Sigmoid colon (tissue), 6 donors: ENCODE measurements at regions not wholly inside any gene's neighbourhood (a gene's known extent, or its start where the extent isn't known, plus 50 kb on each side); places are given as distances from the start of the nearest gene placed in this dataset.
"Not testable (repeated sequence)": the region's sequence is repeated elsewhere in the genome, so short reads cannot be mapped to it uniquely, and the experiment has no call there.

Experiments
- DNase-seq: peaks from one replicate; pipeline ENCODE4 v3.0.0-alpha.2; 2019
- H3K27ac ChIP-seq, 4 donors: fragments of 200-600 bp; sonication (generic); one replicate each; pipeline ENCODE4 v1.5.1; 2016 to 2019; ENCODE audit warnings: mild to moderate bottlenecking in 1 of 4
- H3K27me3 ChIP-seq, 3 donors: fragments of 200-600 bp; sonication (generic); one replicate each; pipeline ENCODE4 v1.5.1; 2019; ENCODE audit warnings: mild to moderate bottlenecking in 1 of 3
- H3K36me3 ChIP-seq, 4 donors: fragments of 200-600 bp; sonication (generic); one replicate each; pipeline ENCODE4 v1.5.1; 2016 to 2019
- H3K4me1 ChIP-seq, 4 donors: fragments of 200-600 bp; sonication (generic); one replicate each; pipeline ENCODE4 v1.5.1; 2017 to 2019
- H3K4me3 ChIP-seq, 4 donors: fragments of 200-600 bp; sonication (generic); one replicate each; pipeline ENCODE4 v1.5.1; 2017 to 2019; ENCODE audit warnings: mild to moderate bottlenecking in 2 of 4, moderate library complexity in 1 of 4
- H3K9me3 ChIP-seq, 4 donors: fragments of 200-600 bp in 3 of 4; sonication (generic) in 3 of 4; one replicate each; pipeline versions ENCODE4 v1.5.1 to v1.6.1; 2013 to 2019
- EP300 ChIP-seq, 4 donors: sonication (generic); formaldehyde crosslinking; IDR thresholded peaks; one replicate each; pipeline ENCODE4 v1.6.1; 2017; ENCODE audit warnings: antibody characterized with exemption in 4 of 4
- POLR2A ChIP-seq, 2 donors: fragments of 450-650 bp; IDR thresholded peaks; one replicate each; pipeline ENCODE4 v1.6.1; 2016; ENCODE audit warnings: antibody characterized with exemption in 2 of 2, mild to moderate bottlenecking in 2 of 2, moderate library complexity in 2 of 2
- POLR2AphosphoS5 ChIP-seq, 4 donors: sonication (generic); formaldehyde crosslinking; IDR thresholded peaks; one replicate each; pipeline ENCODE4 v1.6.1; 2017; ENCODE audit warnings: antibody characterized with exemption in 4 of 4
- WGBS, 2 donors: extraction: QIAGEN DNeasy Blood & Tissue Kit; methylation state at CpG; one replicate each; pipeline ENCODE4 v1.1.7; 2013; 5-methylcytosine and 5-hydroxymethylcytosine counted together
- intact Hi-C: fragments of 100-400 bp; cut with DNase I; formaldehyde crosslinking; loops from one replicate; pipeline ENCODE4 v1.15.1; 2023
- TF ChIP-seq, protein P1 (sequence below), 4 experiments: fragments of 450-650 bp in 3 of 4; fragments of 200-600 bp in 1 of 4; IDR thresholded peaks; one replicate each; pipeline ENCODE4 v1.5.1; 2016 to 2019; ENCODE audit warnings: antibody characterized with exemption in 4 of 4, mild to moderate bottlenecking in 3 of 4, moderate library complexity in 2 of 4
- donor health status: healthy with polysubstance abuse.
- donor health status: healthy.

DNA sequence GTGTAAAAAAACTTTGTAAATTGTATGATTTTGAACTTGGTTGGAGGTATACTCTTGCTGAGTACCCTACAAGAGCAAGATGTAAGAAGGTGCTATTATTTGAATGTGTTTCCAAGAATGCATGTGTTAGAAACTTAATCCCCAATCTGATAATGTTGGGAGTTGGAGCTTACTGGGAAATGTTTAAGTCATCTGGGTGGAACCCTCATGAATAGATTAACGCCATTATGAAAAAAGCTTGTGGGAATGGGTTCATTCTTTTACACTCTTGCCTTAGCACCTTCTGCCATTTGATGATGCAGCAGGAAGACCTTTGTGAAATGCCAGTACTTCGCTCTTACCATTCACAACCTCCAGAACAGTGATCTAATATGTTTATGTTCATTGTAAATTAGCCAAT, 498.3 kb downstream of the TMEM135 start:
- Histone ChIP-seq H3K4me3 (no peak overlapping the region), H3K4me1 (no peaks in the 10 kb centered on the region), H3K27ac (no peak overlapping the region), H3K36me3 (no peaks in the 10 kb centered on the region), H3K27me3 (no peaks in the 10 kb centered on the region), H3K9me3 (no peaks in the 10 kb centered on the region)
- no peak for DNase-seq
- WGBS, 2 donors: 85 to 93% methylated on average over 2 of the region's 2 CpGs
- intact Hi-C loops: no loop called here
- TF ChIP-seq, protein P1, sequence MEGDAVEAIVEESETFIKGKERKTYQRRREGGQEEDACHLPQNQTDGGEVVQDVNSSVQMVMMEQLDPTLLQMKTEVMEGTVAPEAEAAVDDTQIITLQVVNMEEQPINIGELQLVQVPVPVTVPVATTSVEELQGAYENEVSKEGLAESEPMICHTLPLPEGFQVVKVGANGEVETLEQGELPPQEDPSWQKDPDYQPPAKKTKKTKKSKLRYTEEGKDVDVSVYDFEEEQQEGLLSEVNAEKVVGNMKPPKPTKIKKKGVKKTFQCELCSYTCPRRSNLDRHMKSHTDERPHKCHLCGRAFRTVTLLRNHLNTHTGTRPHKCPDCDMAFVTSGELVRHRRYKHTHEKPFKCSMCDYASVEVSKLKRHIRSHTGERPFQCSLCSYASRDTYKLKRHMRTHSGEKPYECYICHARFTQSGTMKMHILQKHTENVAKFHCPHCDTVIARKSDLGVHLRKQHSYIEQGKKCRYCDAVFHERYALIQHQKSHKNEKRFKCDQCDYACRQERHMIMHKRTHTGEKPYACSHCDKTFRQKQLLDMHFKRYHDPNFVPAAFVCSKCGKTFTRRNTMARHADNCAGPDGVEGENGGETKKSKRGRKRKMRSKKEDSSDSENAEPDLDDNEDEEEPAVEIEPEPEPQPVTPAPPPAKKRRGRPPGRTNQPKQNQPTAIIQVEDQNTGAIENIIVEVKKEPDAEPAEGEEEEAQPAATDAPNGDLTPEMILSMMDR (IDR thresholded peaks at IDR 0.05): no peak

DNA sequence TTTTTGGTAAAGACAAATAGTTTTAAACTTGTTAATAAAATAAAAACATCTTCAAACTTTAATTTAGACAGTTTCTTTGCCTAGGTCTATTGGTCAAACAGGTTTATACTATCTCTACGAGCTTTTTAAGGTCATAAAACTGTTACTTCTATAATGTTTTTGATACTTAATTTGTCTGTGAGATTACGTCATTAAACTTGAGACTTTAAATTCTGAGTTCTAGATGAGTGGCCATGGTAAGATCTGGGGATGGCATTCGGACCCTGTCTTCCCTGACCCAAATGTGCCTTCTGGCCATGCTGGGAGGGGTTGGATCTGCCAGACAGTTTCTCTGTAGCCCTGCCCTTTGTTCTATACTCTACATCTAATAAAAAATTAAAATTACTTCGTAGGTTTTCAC, 497.8 kb downstream of the TMEM135 start:
- TF ChIP-seq, protein P1 (IDR thresholded peaks at IDR 0.05): no peak
- TF ChIP-seq POLR2AphosphoS5 (IDR thresholded peaks at IDR 0.05) (no peak), EP300 (IDR thresholded peaks at IDR 0.05) (no peak), POLR2A (IDR thresholded peaks at IDR 0.05) (no peak)
- Histone ChIP-seq H3K27ac (no peak overlapping the region), H3K4me1 (no peaks in the 10 kb centered on the region), H3K4me3 (no peak overlapping the region), H3K27me3 (no peaks in the 10 kb centered on the region), H3K9me3 (no peaks in the 10 kb centered on the region), H3K36me3 (no peaks in the 10 kb centered on the region)
- DNase-seq: no peak
- intact Hi-C loops: no loop called here
- WGBS, 2 donors: 74 to 80% methylated on average over 4 of the region's 4 CpGs

DNA sequence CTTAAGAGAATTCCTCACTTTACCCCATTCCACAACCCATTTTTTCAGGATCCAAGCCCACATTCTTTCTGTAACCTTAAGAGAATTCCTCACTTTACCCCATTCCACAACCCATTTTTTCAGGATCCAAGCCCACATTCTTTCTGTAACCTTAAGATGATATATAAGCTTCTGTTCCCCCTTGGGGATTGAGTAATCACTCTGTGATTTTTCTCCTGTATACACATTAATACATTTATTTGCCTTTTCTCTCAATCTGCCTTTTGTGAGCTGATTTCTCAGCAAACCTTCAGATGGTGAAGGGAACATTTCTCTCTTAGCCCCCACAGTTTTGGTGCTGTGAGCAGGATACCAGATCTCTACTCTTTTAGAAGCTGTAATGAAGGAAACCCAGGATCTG, 494.1 kb downstream of the TMEM135 start:
- H3K36me3 ChIP-seq, H3K27me3 ChIP-seq, H3K9me3 ChIP-seq, intact Hi-C loops, H3K27ac ChIP-seq, H3K4me3 ChIP-seq, DNase-seq, H3K4me1 ChIP-seq: not testable (repeated sequence)

DNA sequence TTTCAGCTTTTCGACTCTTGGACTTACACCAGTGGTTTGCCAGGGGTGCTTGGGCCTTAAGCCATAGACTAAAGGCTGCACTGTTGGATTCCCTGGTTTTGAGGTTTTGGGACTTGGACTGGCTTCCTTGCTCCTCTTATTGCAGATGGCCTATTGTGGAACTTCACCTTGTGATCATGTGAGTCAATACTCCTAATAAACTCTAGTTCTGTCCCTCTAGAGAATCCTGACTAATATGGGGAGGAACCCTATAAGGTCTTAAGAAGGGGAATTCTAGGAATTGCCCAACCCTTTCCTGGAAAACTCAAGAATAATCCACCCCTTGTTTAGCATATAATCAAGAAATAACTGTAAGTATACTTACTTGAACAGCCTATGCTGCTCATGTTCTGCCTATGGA, 491.8 kb downstream of the TMEM135 start:
- 86 to 95% methylated on average over 1 of the region's 1 CpG for WGBS, 2 donors
- no peaks in the 10 kb centered on the region for H3K4me1 ChIP-seq
- no peaks in the 10 kb centered on the region for H3K9me3 ChIP-seq
- no peaks in the 10 kb centered on the region for H3K27me3 ChIP-seq
- H3K4me3 ChIP-seq: no peak overlapping the region
- no peak for TF ChIP-seq POLR2AphosphoS5 (IDR thresholded peaks at IDR 0.05)
- no peak for TF ChIP-seq POLR2A (IDR thresholded peaks at IDR 0.05)
- no peak for TF ChIP-seq EP300 (IDR thresholded peaks at IDR 0.05)
- TF ChIP-seq, protein P1 (IDR thresholded peaks at IDR 0.05): no peak
- no peak for DNase-seq
- H3K27ac ChIP-seq: no peak overlapping the region
- intact Hi-C loops: no loop called here
- no peaks in the 10 kb centered on the region for H3K36me3 ChIP-seq

DNA sequence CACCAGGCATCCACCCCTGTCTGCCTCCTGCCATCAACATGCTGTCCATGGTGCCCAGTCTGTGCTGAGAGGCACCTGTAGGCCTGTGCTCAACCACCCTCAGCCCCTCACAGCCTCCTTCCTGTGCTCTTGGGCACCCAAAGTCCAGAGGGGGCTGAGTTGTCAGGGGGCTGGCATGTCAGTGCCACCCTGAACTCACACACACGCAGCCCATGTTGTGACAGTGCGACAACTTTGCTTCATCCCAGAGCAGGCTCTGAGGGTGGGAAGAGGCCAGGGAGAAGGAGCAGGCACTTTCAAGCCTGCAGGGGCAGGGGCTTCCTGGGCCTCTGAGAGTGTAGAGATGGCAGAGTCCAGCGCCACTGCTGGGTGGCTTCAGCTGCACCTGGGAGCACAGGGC, 491.0 kb downstream of the TMEM135 start:
- Histone ChIP-seq H3K9me3 (peaks cover 0 to 5% (median 0%) of the 10 kb centered on the region in 4 donors), H3K36me3 (no peaks in the 10 kb centered on the region), H3K4me3 (no peak overlapping the region), H3K27ac (no peak overlapping the region), H3K4me1 (no peaks in the 10 kb centered on the region), H3K27me3 (no peaks in the 10 kb centered on the region)
- 64 to 95% methylated on average over 3 of the region's 3 CpGs for WGBS, 2 donors
- no peak for DNase-seq
- intact Hi-C loops: no loop called here
- TF ChIP-seq POLR2AphosphoS5 (IDR thresholded peaks at IDR 0.05) (no peak), EP300 (IDR thresholded peaks at IDR 0.05) (no peak), POLR2A (IDR thresholded peaks at IDR 0.05) (no peak)
- TF ChIP-seq, protein P1 (IDR thresholded peaks at IDR 0.05): no peak
